HG03095 (cell line): ENCODE measurements at regions not wholly inside any gene's neighbourhood (a gene's known extent, or its start where the extent isn't known, plus 50 kb on each side); places are given as distances from the start of the nearest gene placed in this dataset.

Experiments used
- ATAC-seq: cut with Tn5 transposase; IDR thresholded peaks from one replicate; pipeline ENCODE4 v1.9.1; 2021; ENCODE audit warnings: moderate library complexity; ENCODE audit not compliant: unreplicated experiment

DNA sequence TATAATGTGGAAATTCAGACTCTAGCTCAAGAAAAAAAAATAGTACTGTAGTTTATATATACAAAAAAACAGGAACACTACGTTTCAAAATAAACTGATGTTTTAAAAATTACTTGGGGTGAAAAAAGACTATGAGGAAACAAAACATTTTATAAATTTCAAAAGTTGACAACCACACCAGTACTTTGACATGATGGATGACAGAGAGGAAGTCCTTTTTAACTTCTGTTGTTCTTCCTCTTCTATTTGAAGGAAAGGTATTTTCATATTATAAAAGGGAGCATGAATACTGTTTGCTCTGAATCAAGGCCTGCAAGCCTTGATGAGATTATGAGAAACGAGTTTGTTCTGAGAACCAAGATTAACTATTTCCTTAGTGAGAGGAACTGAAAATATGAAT lies 456.9 kb downstream of the TAF11L14 start:
- no peak for ATAC-seq

DNA sequence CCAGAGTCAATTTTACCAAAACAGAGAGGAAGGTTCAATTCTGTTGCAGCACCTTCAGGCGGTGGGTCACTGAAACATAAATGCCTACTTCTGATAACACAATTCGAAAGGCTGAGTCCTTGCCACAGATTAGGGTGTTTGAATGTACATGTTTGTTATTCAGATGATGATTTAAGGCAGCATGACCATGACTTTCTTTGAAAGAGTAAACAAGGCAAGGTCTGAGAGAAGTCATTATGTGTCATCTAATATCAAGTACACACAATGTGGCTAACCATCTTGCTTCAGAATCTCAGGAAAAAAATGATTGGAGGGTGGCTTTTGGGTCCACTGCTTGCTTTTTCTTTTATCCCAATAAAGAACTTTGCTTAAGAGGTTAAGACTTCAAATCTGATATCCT lies 457.5 kb downstream of the TAF11L14 start:
- ATAC-seq = no peak

DNA sequence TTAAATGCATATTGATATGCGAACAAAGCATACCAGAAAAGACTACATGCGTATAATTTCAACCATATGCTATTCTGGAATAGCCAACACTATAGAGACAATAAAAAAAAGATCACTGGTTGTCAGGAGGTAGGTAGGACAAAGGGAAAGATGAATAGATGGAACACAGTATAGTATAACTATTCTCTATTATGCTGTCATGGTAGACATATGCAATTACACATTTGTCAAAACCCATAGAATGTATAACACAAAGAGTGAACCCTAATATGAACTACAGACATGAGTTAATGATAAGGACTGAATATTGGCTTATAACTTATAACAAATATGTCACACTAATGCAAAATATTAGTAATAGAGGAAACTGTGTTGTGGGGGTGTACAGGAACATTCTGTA lies 460.8 kb downstream of the TAF11L14 start:
- no peak for ATAC-seq

DNA sequence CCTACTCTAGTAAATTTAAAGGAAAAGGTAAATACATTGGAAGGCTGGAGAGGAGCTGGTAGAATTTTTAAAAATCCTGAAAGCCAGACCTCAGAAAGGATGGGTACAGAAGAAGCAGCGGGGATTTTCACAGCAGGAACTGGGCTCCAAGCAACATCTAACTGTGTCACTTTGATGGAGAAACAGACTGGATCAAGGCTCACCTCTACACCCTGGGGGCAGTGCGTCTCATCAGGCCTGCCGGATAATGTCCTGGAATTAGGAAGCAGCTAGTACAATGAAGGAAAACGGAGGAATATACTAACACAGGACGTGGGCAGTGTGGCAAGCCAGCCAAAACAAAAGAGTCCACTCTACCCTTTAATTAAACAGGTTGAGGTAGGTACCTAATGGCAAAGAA lies 463.6 kb downstream of the TAF11L14 start:
- no peak for ATAC-seq

DNA sequence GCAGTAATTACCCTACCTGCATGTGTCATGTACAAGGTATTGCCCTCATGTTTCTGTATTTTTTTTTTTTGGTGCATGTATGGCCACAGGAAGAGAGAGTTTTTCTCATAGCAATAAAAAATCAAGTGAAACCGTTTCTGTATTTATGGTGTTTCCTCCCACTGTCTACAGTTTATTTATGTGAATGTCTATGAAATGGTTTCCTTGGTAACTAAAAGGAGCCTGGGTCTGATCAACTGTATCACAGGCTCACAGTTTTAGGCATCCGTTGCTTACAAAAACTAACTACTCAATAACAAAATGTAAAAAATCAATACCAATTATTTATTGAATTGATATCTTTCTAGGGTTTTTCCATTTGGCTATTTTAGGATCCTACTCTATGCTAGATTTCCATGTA lies 464.4 kb downstream of the TAF11L14 start:
- no peak for ATAC-seq

DNA sequence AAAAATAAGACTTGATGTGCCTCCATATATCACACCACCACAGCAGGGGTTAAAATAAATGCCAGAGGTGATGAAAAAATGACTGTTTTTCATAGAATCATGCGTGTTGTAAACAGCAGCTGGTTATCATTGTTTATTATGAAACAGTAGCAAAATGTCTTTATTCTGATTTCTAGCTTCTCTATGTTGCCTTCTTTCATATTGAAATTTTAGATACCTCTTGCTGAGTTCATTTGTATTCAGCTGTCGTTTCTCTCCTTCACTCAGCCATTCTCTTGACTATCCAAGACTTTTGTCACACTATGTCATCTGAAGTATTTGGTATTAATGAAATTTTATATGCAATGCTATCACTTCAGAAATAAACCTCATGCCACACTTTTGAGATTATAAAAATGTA lies 465.0 kb downstream of the TAF11L14 start:
- no peak for ATAC-seq

DNA sequence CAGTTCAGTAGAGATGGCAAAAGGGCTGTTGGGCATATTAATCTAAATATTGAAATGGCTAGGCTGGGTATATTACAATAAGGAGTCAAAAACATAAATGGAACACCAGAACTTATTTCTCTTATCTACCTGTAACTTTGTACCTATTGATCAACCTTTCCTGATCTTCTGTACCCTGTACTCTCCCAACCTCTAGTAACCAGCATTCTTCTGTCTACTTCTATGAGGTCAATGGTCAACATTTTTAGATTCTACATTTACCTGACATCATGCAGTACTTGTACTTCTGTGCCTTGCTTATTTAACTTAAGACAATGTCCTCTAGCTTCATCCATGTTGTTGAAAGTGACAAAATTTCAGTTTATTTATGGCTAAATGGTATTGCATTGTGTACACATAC lies 467.3 kb downstream of the TAF11L14 start:
- no peak for ATAC-seq

DNA sequence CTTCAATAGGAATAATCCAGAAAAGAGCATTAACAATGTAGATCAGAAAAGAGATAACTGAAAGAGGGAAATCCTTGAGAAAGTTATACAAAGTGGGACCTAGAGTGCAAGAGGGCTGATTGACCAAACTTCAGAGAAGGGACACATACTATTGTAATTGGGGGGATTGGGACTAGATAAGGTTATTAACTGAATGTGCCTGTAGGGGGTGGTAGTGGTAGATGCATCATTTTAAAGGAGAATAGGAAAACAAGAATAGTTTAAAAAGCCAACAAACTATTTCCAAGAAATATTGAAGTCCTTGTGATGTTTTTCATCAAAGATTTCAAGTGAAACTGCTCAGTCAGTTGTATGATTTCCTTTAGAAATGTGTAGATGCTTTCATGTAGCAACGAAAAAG lies 468.5 kb downstream of the TAF11L14 start:
- ATAC-seq = no peak

DNA sequence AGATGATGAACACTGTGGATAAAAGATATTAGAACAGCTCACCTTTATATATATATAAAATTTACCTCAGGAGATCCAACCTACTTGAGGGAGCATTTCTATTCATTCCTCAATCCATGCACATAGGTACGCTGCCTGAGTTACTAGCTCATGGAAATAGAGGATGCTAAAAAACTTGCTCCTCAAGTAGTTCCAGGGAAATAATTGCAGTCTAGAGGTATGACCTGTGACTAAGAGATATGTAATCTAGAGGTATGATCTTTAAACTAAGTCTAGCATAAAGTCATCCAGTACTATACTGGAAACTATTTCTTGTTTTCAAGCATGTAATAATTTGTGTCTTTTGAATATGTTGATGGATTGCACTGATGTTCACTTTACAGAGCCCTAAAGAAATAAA lies 471.2 kb downstream of the TAF11L14 start:
- ATAC-seq = no peak

DNA sequence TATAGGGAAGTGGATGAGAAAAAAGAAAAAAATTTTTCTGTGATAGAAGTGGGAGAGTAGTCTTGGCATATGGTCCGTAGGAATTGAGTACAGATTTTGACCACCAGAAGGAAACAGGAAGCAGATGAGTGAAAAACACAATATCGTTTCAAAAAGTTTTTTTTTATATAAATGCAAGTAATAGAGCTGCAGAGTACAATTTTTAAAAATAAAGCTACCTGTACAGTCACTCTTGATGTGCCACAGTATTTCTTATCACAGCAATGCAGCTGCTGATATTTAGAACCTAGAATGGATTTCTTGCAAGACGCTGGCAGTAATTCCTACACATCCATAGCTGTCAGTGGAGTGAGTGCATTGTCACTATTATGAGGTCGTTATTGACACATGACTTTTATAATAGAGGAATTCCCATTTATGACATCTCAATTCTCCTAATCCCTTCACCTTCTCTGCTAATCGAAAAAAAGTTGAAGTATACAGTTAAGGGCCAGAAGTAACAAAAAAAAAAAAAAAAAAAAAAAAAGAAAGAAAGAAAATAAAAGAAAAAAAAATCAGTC lies 477.7 kb downstream of the TAF11L14 start:
- no peak for ATAC-seq

DNA sequence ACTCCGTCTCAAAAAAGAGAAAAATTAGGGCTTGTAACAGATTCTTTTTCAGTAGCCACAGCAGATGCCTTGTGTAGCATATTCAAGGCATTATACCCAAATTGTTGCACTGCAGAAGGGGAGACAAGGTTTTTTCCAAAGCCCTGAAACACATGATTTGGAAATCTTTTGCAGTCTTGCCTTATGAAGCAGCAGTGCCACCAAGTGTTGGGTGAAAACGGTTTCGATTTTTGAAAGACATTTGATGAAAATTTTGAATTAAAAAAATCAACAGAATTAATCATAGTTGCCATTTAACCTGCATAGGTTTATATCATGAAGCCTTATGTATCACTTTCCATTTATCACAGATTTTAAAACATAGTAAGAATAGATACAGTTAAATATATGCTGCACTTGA lies 479.5 kb downstream of the TAF11L14 start:
- ATAC-seq = no peak

DNA sequence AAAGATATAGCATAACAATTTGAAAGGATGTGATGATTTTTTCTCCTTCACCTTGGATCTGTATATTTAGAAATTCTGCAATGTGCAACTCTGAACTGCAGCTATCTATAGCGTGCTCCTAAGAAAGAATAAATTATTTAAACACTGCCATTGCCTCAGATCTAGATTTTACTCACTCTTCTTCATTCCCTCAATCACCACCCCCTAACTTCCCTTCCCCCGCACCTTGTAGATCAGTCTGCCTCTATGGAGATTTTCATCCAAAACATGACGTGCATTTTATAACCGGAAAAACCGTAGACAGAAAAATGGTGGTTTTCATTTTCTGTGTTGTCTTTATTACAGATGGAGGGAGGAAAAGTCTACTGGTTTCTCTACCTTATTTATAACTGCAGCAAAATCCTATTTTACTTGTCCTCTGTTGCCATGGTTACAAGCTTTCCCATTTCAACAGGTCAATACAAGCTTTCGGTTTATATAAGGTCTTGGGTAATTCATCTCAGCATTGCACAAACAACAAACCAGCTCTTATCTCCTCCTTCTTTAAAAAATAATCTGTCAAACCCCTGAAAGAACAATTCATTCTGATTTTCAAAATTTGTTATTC lies 480.0 kb downstream of the TAF11L14 start:
- no peak for ATAC-seq

DNA sequence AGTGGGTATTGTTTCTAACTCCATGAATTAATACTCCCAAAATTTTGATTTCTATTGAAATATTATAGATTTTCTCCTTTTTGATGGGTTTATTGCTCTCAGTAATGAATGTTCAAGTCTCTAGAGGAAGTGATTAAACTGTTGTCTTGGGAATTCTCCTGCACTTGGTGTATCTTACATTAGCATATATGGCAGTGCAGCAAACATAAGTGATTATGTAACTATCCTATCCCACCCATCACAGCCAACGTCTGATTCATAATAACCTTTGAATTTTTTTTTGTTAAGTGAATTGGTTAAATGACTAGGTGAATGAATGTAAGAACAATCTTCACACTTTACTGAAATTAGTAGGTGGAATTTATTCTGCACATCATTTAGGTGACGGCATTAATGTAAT lies 483.7 kb downstream of the TAF11L14 start:
- ATAC-seq = no peak

DNA sequence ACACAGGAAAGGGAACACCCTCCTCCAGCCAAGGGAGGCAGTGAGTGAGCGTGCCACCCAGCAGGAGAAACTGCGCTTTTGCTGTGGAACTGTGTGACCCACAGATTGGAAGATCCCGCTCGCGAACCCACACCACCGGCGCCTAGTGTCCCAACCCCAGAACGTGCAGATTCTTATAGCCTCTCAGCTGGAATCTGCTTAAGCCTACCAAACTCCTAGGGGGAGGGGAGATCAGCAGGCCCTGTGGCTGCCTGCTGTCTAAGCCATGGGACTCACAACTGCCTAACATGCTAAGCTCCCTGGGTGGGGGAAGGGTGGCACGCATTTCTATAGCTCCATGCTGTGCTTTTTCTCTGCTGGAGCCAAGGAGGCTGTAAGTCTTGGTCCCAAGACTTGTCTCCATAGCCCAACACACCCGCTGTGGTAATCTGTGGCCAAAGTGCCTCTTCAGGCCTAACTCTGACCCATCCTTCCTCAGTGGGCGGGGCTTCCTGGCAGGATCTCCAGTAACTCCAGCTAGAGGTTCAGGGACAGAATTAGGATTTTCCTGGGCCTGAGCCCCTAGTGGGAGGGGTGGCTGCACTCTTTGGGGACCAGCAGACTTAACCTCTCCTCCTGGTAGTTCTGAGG lies 485.0 kb downstream of the TAF11L14 start:
- ATAC-seq = no peak

DNA sequence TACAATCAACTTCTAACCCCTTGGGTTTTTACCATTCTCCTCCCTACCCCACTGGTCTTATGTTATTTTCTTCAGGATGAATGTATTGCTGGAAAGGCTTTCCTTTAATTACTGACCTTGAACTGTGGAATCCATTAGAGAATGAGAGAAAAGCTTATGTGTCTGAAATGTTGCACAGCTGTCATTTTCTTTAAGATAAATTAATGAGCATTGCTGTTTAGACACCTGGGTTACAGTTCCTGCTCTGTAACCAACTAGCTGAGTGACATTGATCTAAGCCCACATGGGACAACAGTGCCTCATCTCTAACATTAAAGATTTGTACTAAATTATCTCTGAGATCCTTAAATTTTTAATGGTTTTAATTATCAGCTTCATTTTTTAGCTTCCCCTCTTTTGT lies 507.0 kb downstream of the TAF11L14 start:
- ATAC-seq = no peak

DNA sequence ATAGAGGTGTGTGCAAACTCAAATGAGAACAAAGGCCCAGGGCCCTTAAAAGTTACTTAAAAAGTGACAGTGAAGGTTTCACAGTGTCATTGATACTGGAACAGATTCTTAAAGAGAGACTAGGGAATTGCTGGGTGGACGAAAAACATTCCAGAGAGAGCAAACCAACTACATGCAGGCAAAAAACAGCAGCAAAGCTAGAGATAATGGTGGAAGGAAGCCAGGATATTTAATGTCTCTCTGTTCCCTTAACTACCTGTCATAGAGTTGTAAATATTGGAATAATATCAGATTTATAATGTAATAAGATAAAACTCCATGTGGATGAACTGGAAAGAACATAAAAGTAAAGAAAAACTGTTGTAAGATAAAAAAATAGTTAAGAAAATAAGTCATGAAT lies 508.6 kb downstream of the TAF11L14 start:
- no peak for ATAC-seq

DNA sequence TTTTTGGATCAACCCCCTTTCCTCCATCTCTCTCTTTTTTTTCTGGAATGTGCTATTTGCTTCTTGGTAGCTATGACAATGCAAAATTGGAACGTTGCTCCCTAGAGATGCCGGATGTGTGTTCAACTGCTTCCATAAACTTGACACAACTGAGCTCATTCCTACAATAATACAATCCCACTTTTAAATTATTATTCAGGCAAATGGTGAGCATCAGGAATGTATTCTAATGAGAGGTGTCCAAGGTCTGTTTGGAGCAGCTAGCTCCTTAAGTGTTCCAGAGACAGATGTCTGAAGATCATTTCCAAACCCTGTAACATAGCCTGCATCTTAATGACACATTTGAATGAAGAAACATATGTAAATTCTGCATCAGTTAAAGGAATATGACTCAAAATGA lies 518.4 kb downstream of the TAF11L14 start:
- no peak for ATAC-seq

DNA sequence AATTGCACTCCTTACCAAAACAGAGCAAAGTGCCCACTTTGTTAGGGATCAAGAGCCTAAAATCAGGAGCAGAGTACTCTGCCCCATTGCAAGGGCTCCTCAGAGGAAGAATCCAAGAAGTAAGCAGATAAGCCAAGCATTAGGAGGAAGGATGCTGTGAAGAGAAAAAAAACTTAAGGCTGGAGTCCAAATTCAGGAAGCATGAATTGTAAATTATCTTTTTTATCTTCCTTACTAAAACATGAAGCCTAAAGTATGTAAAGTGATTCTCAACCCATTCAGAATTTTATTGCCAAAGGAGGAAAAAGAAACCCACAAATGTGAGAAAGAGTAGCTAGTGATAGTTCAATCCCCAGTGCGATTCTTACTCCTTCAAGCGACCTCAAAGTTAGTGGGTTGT lies 523.9 kb downstream of the TAF11L14 start:
- no peak for ATAC-seq

DNA sequence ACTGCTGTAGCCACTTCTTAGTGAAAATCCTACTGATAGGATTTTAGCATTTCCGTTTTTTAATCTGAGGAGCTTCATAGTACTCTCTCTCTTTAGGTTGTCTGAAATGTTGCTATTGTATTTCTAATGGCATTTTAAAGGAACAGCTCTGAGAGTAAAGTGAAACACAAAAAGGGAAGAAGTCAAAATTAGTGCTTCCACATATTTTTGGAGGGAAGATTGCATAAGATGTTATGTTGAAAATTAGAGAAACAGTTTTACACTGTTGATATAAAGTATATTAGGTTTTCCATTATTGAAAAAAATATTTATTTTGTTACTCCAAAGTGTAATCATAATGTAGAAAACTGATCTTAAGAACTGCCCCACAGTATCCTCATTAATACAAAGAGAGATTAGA lies 525.1 kb downstream of the TAF11L14 start:
- no peak for ATAC-seq

DNA sequence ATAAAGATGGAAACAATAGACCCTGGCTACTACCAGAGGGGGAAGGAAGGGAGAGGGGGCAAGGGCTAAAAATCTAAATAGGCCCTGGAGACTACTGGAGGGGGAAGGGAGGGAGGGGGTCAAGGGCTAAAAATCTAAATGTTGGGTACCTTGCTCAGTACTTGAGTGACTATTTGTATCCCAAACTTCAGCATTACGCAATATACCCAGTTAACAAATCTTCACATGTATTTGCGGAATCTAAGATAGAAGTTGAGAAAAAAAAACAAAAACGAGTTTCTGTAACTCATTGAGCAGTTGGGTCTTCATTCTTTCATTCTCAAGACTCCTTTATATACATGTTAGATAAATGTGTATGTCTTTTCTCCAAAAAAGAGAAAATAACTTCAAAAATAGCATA lies 537.4 kb downstream of the TAF11L14 start:
- ATAC-seq = no peak

DNA sequence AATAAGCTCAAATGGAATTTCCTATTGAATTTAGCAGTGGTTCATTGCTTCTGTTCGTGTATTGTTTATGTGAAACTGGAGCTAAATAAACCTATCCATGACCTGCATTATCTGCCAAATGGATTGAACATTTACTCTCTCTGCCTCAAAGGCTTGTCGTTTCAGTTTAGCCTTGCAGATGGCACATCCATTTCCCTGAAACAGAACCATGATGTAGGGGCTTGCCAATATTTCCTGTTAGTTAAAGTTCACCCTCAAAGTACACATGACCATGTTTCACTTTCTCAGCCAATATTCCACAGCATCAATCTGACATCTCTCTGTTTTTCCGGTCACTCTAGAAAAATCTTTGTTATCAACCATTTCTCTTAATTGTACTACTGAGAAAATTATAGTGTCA lies 545.3 kb downstream of the TAF11L14 start:
- ATAC-seq = no peak

DNA sequence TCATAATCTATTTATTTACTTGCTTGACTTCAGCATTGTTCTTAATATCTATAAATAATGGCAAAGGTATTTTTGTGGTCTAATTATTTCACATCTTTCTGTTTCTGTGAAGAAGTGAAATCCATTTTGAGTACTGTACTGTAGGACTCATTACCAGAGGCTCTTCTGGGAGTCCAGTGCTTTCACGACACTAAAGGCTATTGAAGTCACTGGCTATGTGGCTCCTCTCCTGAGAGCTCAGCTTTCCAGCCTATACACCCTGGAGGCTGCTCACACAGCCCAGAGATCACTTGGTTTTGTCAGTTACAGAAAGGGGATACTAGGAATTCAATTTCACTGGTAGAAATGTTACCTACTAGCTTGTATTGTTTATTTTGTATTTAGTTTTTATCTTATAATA lies 547.3 kb downstream of the TAF11L14 start:
- no peak for ATAC-seq

DNA sequence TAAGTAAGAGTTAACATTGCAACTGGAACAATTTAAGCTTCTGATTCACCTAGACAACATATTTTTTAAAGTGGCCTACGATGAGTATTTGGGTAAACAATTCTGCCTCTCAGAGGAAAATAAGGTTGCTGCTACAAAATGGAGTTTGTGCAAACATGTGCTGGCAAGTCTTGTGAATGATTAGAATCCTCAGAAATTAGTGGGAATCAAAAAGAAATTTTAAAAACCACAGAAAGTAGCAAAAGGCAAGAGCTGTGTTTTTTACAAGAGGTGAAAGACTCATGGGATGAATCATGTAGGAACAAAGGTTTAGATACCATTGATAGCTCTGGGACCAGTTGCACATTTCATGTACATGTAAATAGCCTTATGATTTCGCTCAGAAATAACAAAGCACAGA lies 561.6 kb downstream of the TAF11L14 start:
- no peak for ATAC-seq
